Thyroid gland (tissue), 4 donors: ENCODE measurements at regions not wholly inside any gene's neighbourhood (a gene's known extent, or its start where the extent isn't known, plus 50 kb on each side); places are given as distances from the start of the nearest gene placed in this dataset.

ENCODE experiments used
- CTCF ChIP-seq, 6 experiments: fragments of 200-600 bp in 3 of 6; fragments of 450-650 bp in 3 of 6; sonication (generic) in 3 of 6; IDR thresholded peaks; one replicate each; pipeline ENCODE4 v1.5.1; 2016 to 2019; ENCODE audit warnings: antibody characterized with exemption in 6 of 6, mild to moderate bottlenecking in 2 of 6, inconsistent platforms in 1 of 6, moderate library complexity in 1 of 6
- POLR2A ChIP-seq, 2 donors: fragments of 450-650 bp; IDR thresholded peaks; one replicate each; pipeline ENCODE4 v1.6.1; 2017; ENCODE audit warnings: antibody characterized with exemption in 2 of 2, mild to moderate bottlenecking in 2 of 2, moderate library complexity in 1 of 2

GRCh38 chr18:38709122-38709521 lies 1143.5 kb upstream of the CELF4 start:
- TF ChIP-seq POLR2A (IDR thresholded peaks at IDR 0.05): no peak
- TF ChIP-seq CTCF (IDR thresholded peaks at IDR 0.05): no peak
